CMK (cell line): ENCODE measurements at regions not wholly inside any gene's neighbourhood (a gene's known extent, or its start where the extent isn't known, plus 50 kb on each side); places are given as distances from the start of the nearest gene placed in this dataset.

Experiments used
- DNase-seq: peaks from one replicate; pipeline ENCODE4 v3.0.0-alpha.2; 2010; ENCODE audit warnings: low read depth

DNA sequence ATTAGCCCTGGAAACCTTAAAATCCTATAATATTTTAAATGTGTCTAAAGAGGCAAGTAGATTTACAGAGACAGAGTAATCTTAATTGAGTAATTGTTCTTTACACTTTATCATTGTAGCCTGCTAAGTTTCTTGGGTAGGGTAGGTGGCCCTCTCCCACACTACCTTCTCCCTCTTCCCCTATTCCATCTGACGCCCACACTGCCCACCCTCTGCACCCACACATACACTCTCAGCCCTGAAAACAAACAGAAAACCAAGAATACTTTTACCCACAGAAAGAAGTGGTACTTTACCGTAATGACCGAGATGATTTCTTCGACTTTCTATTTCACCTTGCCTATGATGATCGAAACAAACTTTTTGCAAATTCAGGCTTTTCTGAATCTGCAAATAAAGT is 320.4 kb upstream of the OBI1 start:
- no peak for DNase-seq

DNA sequence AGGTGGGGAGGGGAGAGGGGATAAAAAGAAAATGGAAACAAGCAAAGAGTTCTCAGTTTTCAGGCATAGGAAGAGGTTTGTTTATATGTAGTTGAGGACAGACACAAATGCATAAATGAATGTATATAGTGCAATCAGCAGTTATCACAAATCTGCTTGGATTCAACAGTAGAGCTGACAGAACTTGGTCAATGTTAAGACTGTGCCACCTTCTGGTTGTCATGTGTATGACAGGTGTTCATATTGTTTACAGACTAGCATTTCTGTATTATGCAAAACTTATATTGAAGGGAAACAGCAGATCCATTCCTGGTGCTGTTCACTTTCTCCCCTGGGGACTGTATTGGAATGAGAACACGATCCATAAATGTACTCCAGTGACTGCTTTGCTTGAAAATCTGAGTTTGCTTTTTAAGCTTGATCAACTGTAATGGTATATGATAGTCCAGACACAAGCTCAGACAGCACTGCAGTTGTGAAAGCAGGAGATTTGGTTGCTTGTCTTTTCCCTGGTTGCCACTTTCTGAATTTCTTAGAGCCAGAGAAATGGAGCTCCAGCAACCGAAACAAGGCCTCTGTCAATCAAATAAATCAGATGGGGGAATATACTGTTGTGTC is 319.5 kb upstream of the OBI1 start:
- DNase-seq: peak; percentile 31

DNA sequence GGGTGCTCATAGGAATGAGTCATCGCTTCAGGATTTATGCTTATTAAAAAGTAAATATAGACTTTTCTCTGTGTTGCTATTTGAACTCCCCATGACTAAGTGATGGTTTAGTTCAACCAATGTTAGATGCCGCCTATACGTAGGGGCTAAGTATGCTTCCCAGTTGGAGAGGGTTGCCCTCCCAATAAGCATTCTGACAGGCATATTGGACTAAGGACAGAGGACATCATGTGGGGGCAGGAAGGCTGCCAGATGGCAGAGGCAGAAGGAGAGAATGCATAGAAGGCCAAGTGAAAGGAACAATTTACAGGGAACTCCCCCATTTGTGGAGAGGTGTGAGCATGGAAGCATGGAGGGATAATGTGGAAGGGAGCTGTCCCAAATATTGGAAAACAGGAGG is 318.4 kb upstream of the OBI1 start:
- no peak for DNase-seq

DNA sequence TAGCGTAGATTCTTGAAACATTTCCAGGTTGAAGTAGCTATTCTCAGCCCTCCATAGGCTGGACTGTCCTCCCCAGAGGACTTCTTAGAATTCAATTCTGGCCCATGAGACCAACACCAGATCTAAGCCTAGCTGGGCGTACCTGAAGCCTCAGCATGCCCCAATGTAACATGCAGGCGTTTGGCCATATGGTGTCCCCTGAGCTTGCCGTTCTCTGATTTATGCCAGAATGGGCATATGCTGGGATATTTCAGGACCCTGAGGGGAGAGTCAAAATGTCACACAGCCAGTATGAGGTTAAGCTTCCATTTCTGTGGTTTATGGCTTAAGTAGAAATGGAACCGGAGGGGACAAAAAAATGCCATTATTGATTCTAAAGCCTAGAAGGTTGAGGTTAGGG is 317.7 kb upstream of the OBI1 start:
- no peak for DNase-seq

DNA sequence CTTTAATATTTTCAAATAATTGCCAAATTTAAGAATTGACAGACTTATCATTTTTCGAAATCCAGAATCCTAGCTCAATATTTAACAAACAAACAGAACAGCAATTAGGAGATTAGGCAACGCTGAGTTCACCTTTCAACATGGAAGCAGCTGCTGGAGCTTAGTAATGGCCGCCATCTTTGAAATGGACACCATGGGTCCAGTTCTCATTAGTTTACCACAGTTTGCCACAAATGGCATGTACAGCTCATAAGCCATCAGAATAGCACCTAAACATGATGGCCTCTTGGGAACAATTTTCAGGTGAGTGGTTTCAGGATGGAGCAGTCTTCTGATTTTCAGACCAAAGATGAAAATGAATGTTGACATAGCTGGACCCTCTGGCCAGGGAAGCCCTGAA is 313.6 kb upstream of the OBI1 start:
- no peak for DNase-seq

DNA sequence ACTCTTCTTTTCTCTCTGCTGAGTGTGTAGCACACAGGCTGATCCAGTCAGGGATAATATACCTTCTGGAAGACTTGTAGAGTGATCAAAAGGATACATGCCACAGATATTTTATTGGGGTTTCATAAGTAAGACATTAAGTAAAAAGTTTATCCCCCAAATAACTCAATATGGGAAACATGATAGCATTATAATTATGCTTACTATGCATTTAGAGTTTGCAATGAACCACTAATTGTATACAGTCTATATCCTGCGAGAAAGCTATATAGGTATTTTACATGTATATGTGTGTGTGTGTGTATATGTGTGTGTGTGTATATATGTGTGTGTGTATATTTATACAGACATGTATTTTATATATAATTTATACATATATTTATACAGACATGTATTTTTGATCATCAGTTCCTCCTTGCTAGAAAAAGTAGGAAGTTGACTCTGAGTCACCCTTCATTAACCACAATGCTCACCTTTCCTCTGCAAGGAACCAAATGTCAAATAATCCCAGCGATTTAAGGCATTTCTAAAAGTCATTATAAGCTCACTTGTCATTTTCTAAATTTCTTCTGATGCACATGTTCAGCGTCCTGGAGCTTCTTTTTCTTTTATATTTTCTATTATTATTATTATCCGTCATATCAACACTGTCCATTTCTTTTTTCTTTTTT is 312.5 kb upstream of the OBI1 start:
- no peak for DNase-seq

DNA sequence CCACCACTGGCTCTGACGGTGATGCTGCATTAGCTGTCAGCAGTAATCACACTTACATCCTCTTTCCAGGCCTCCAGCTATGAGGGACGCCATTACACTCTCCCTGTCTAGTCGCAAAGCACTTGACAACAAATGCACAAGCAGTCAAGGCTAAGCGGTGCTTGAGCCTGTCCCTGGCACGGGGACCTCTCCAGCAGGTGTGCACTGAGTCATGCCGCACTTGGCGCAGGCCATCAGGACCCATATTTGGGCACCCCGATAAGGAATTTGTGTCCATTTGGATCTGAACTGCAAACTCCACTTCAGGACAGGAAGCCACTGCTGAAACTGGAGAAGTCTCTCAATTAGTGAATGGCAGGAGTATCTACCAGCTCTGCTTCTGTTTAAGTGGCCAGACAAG is 301.9 kb upstream of the OBI1 start:
- no peak for DNase-seq

DNA sequence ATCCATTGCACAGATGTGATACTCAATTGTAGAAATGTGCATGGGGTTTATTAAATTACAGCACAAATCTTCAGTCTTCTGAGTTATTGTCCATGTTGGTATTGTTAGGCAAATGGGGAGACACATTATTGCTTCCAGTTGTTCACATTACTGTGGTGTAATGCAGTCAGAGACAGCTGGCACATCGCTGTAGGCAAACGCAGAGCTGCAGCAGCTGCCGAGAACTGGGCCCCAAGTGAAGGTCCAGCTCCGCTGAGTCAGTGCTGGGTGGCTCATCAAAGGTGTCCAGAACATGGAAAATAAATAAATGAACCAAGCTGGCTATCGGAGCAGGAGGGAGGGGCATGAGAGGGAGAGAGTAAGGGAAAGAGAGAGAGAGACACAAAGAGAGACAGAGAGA is 299.1 kb upstream of the OBI1 start:
- DNase-seq: no peak

DNA sequence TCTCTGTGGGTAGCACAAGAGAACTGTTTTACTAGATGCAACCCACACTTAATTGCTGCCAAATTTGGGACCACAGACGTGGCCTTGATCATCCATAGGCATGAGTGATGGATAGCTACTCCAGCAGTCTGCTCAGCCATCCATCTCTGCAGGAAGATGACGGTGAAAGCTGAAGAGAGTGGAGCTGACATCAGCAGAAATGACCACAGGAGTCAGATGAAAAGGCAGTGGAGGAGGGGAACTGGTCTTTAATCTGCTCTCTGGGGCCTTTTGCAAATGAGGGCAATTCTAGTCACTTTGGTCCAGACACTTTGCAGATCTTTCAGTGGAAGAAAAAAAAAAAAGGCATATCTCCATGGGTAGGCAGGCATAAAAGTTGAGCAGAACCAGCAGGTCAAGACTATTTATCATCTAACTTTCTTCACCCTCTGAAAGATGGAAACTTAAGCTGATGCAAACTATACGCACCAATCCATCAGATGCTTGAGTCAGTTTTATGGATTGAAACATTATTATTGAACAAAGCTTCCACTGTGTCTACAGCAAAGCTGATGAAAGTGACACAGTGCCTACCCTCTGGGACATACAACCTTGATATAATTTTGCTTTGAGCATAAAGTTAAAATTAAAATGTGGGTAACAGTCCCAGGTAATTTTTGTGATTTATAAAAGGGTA is 281.6 kb upstream of the OBI1 start:
- DNase-seq: no peak

DNA sequence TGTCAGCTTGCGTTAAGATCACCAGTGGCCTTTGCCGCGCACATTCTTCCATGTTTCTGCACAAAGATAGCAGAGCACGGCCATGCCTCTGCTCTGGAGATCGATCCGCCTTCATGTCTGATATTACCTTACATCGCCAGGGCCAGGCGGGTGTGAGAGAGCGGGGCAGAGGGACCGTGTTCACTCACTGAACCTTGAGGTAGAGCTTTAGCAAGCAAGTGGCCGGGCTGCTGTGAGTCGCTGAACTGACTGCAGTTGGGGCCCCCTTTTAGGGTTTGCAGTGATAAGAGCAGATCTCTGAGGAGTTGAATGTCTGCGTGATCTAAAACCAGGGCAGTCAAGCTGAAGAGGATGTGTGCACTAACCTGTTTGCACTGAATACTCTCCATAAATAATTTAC is 275.4 kb upstream of the OBI1 start:
- DNase-seq: no peak

DNA sequence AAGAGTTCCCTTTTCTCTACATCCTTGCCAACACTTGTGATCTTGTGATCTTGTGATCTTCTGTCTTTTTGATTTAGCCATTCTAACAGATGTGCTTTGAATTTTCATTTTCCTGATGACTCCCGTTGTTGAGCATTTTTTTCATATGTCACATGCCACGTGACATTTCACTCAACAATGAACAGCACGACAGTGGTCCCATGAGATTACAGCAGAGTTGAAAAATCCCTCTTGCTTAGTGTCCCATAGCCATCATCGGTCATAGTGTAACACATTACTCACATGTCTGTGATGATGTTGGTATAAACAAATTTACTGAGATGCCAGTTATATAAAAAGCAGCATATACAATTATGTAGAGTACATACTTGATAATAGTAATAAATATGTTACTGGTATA is 256.1 kb upstream of the OBI1 start:
- DNase-seq: no peak

DNA sequence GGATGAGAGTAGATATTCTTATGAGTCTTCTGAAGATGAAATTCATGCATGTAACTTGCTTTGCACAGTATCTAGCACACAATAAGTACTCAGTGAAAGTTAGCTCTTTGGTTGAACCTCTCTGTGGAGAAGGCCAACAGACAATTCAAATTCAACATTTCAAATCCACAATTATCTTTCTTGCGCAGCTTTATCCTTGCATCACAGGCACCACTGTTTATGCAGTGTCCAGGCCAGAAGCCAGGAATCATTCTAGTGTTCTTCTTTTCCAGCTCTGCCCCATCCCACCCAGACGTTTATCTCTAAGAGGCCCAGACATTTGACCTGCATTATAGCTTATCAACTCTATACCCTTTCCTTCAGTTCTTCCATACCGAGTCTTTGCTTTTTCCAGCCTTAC is 254.7 kb upstream of the OBI1 start:
- DNase-seq: no peak

DNA sequence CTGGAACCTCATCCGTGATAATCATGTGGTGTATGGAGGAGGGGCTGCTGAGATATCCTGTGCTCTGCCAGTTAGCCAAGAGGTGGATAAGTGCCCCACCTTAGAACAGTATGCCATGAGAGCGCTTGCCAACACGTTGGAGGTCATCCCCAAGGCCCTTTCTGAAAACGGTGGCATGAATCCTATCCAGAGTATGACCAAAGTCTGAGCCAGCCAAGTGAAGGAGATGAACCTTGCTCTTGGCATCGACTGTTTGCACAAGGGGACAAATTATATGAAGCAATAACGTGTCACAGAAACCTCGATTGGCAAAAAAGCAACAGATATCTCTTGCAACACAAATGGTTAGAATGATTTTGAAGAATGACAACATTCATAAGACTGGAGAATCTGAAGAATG is 251.2 kb upstream of the OBI1 start:
- DNase-seq: no peak

DNA sequence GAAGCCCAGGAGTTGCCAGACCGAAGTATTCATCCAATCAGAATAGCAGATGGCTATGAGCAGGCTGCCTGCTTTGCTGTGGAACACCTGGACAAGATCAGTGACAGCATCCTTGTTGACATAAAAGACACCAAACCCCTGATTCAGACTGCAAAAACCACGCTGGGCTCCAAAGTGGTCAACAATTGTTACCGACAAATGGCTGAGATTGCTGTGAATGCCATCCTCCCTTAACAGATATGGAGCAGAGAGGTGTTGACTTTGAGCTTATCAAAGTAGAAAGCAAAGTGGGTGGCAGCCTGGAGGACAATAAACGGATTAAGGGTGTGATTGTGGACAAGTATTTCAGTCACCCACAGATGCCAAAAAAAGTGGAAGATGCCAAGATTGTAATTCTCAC is 250.3 kb upstream of the OBI1 start:
- no peak for DNase-seq

DNA sequence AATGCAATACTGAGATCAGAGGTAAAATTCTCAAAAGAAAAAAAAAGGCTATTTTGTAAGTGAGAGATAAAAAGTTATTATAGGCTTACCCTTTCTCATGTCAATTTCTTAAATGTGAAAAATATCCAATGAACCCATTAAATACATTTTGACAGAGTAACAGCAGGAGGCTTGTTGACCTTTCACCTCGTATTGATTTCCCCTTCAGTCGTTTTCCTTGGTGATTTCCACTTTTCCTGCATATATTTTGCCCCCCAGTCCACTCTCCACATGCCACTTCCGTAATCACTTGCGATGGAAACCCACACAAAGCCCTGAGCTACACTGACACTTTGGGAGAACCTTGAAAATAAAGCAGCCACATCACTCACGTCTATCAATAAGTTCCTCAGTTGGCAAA is 248.1 kb upstream of the OBI1 start:
- DNase-seq: no peak

DNA sequence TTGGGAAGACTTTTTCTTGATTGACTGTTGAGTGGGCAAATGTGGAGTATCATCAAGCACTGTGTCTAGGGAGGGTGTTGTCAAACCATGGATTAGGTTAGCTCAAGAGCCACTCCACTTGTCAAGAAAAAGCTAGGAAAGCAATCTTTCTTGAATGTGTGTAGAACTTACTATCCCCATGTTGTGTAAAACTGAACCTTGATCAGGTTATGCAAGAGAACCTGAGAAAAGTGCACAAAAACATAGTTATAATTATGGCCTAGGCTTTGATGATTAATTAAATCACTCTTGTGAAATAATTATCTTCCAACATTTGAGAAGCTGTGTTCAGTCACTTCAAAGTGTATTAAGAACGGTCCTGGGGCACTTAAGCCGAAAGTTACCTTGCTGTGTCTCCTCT is 238.2 kb upstream of the OBI1 start:
- no peak for DNase-seq

DNA sequence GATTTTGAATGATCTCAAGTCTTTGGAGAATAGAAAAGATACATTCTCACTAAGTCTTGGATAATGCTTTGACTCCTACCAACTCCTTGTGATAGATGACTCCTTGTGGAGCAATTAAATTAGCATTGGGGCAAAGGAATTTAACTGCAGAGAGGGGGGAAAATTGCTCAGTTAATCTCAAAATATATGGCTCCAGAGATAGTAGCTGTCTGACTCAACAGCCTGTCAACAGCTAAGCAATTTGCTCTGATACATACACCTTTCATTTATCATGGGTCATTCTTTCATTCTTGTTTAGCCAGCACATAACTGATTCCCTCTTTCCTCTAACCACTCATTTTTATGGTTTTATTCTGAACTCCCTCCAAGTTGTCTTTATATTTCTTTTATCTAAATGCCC is 225.6 kb upstream of the OBI1 start:
- DNase-seq: no peak

DNA sequence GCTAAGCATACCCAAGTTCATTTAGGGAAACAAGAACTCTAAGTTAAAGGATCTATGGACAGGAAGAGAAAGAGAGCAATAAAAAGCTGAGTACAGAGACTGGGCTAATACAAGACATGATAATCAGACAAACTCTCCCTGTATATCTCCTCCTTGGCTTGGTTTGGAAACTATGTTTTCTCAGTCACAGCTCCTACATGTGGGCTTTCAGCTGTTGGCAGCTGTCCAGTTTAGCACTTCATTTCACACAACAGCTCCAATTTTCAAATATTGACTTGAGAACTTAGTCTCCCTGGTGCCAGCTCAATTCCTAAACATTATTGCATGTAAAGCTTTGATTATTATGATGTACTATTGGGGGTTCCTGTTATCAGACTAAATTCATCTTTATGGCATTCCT is 222.8 kb upstream of the OBI1 start:
- no peak for DNase-seq

DNA sequence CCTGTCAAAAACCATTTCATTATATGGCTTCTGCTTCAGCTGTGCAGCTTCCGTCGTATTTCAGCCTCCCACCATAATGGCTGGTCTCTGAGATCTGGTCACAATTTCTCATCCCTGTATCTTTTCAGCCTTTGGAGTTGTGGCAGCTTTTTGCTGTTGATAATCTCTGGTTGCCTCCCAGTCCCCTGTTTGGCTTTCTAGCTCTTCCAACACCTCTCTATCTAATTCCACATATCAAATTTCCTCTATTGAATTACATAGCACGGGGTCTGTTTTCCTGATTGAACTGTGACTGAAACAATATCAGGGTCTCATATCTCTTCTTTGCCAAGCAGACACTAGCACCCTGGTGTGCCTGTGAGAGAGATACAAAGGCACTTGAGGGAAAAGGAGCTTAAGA is 222.1 kb upstream of the OBI1 start:
- no peak for DNase-seq

DNA sequence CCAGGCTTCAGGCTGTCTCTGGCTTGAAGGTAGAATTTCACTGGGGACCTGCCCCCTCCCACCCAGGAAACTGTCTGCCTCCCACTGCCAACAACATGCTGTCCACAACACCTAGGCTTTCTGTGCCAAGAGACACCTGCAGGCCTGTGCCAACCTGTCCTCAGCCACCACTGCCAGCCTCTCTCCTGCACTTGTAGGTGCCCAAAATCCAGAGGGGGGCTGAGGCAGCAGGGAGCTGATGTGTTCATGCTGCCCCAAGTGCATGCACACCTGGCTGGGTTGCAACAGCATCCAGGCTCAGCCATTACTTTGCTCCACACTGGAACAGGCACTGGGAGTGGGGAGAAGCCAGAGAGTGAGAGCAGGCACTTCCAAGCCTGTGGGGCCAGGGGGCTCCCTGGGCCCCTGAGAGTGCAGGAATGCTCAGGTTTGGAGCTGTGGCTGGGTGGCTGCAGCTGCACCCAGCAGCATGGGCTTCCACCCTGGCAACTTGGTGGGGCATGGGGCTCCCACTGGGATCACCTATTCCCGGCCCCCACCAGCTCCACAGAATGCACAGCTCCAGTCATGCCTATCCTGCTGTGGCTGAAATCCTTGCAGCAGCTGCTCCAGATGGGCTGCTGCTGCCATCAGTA is 218.1 kb upstream of the OBI1 start:
- DNase-seq: no peak

DNA sequence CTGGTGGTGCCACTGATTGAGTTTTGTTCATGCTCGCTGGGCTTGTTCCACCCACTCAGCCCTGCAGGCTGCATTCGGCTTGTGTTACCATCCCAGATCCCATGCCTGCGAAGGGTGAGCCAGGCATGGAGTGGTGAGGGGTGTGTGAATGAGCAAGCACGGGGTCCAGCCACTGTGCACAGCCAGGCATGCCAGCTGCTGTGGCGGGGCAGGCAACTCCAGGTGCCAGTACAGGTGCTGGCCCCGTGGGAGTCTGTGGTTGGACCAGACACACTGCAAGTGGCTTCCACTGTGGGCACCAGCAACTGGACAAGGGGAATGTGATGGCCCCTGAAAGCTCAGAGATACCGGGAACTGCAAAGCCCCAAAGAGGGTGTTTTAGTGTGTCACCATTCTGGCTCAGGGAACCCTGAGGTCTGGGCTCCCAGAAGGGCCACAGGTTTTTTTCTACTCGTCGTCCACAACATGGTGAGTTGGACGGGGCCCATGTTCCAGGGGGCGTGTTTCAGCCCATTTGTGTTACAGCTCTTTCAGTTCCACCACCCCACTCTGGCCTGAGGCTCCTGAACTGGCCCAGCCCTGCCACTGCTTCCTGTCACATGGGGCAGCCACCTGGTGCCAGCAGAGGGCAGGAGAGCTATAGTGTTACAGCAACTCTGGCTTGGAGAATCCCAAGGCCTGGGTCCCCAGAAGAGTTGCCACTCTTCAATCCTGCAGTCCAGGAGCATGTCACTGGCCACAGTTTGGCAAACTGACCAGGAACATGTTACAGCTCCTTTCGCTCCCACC is 217.0 kb upstream of the OBI1 start:
- no peak for DNase-seq

DNA sequence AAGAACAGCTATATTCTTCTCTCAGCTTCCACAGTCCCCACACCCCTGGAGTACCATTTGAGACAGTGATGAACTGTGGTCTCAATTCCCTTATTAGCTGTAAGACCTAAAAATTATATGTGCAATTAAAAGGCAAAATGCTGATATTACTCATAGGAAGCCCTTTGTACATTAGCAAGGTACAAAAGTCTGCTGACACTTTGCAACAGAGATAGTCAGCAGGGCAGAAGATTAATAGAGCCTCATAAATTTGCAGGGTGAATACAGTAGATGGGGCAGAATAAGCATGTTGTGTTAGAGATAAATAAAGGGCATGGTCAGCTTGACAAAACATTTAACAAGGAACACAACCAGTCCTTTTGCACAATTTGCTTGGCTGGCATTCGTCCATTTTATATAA is 210.0 kb upstream of the OBI1 start:
- no peak for DNase-seq

DNA sequence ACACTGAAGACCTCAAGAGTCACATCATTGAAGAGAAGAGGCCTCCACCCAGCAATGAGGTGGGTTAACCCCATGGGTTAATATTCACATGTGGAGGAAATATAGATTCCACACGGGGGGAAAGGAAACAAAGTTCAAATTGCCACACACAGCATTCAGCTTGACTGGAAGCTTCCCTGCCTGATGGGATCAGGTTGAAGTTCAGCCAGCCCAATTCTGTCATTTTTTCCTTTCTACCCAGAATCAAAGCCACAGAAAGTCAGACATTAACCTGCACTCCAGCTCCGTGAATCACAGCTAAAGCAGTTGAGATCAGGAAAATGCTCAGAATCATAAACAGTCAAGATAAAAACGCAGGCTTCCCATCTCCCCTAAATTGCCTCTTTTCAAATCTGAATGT is 208.7 kb upstream of the OBI1 start:
- no peak for DNase-seq
